ENCODE measurements at regions not wholly inside any gene's neighbourhood (a gene's known extent, or its start where the extent isn't known, plus 50 kb on each side); places are given as distances from the start of the nearest gene placed in this dataset.
A peak's percentile ranks its signal among the peaks of the same experiment; 100 is the strongest.

GRCh38 chr1:67571406-67571805 lies 113.6 kb upstream of the GADD45A start:
- Histone ChIP-seq H3K36me3 (no peaks in the 10 kb centered on the region), H3K27ac (no peak overlapping the region), H3K9me3 (no peaks in the 10 kb centered on the region), H3K27me3 (no peaks in the 10 kb centered on the region), H3K4me3 (replicated peaks in 1 of 3) (no peak overlapping the region), H3K4me1 (peaks cover 2 to 13% of the 10 kb centered on the region in 2 donors)
- no peak for DNase-seq
- intact Hi-C loops (cut with DNase I), result no loop called here
- TF ChIP-seq CTCF (IDR thresholded peaks at IDR 0.05), result no peak
- no peak for TF ChIP-seq POLR2A (IDR thresholded peaks at IDR 0.05)

- Histone ChIP-seq H3K4me1 (peaks cover 2 to 13% of the 10 kb centered on the region in 2 donors), H3K4me3 (replicated peaks in 1 of 3) (no peak overlapping the region), H3K36me3 (no peaks in the 10 kb centered on the region), H3K9me3 (no peaks in the 10 kb centered on the region), H3K27ac (no peak overlapping the region), H3K27me3 (no peaks in the 10 kb centered on the region)
- TF ChIP-seq CTCF (IDR thresholded peaks at IDR 0.05) (no peak), POLR2A (IDR thresholded peaks at IDR 0.05) (no peak)
- 90 to 93% methylated on average over 14 of the region's 14 CpGs for WGBS, 2 donors
- intact Hi-C loops (cut with DNase I), result no loop called here
- DNase-seq, result no peak
Measured at GRCh38 chr1:67571901-67572593, 113.0 kb upstream of the GADD45A start.

GRCh38 chr1:67572594-67573221 lies 112.3 kb upstream of the GADD45A start:
- no peak for TF ChIP-seq POLR2A (IDR thresholded peaks at IDR 0.05)
- TF ChIP-seq CTCF (IDR thresholded peaks at IDR 0.05), result no peak
- H3K36me3 ChIP-seq, result no peaks in the 10 kb centered on the region
- no peak overlapping the region for H3K4me3 ChIP-seq (replicated peaks in 1 of 3)
- WGBS, 2 donors, result 68% methylated on average over 5 to 8 of the region's 8 CpGs
- intact Hi-C loops (cut with DNase I), result no loop called here
- no peaks in the 10 kb centered on the region for H3K9me3 ChIP-seq
- no peaks in the 10 kb centered on the region for H3K27me3 ChIP-seq
- DNase-seq, result peak; percentile 61 to 73
- peaks cover 2 to 13% of the 10 kb centered on the region in 2 donors for H3K4me1 ChIP-seq
- H3K27ac ChIP-seq, result peak overlapping the region in 2 of 3 donors; percentile 9 to 27

- WGBS, 2 donors, result 48 to 65% methylated on average over 1 of the region's 1 CpG
- Histone ChIP-seq H3K4me1 (peaks cover 2 to 13% of the 10 kb centered on the region in 2 donors), H3K27me3 (no peaks in the 10 kb centered on the region), H3K36me3 (no peaks in the 10 kb centered on the region), H3K9me3 (no peaks in the 10 kb centered on the region), H3K4me3 (replicated peaks in 1 of 3) (no peak overlapping the region), H3K27ac (peak overlapping the region in 1 of 3 donors; percentile 27)
- no peak for TF ChIP-seq POLR2A (IDR thresholded peaks at IDR 0.05)
- no peak for TF ChIP-seq CTCF (IDR thresholded peaks at IDR 0.05)
- intact Hi-C loops (cut with DNase I), result no loop called here
- DNase-seq, result no peak
Measured at GRCh38 chr1:67573311-67573872, 111.6 kb upstream of the GADD45A start.

GRCh38 chr1:67574221-67574620 lies 110.8 kb upstream of the GADD45A start:
- Histone ChIP-seq H3K4me1 (peaks cover 2 to 13% of the 10 kb centered on the region in 2 donors), H3K27ac (no peak overlapping the region), H3K27me3 (no peaks in the 10 kb centered on the region), H3K36me3 (no peaks in the 10 kb centered on the region), H3K4me3 (replicated peaks in 1 of 3) (no peak overlapping the region), H3K9me3 (no peaks in the 10 kb centered on the region)
- TF ChIP-seq CTCF (IDR thresholded peaks at IDR 0.05) (no peak), POLR2A (IDR thresholded peaks at IDR 0.05) (no peak)
- DNase-seq, result no peak
- WGBS, 2 donors, result 85 to 91% methylated on average over 5 of the region's 5 CpGs
- intact Hi-C loops (cut with DNase I), result no loop called here

Data from thyroid gland (tissue), 4 donors.